AML-193 (cell line): ENCODE measurements at regions not wholly inside any gene's neighbourhood (a gene's known extent, or its start where the extent isn't known, plus 50 kb on each side); places are given as distances from the start of the nearest gene placed in this dataset.

ENCODE experiments used
- DNase-seq, 2 experiments: peaks; one replicate each; lab custom pipeline; 2025; lab: John Stamatoyannopoulos, UW

GRCh38 chr1:234554218-234554697 lies 55.7 kb downstream of the IRF2BP2 start:
- DNase-seq = no peak

DNA sequence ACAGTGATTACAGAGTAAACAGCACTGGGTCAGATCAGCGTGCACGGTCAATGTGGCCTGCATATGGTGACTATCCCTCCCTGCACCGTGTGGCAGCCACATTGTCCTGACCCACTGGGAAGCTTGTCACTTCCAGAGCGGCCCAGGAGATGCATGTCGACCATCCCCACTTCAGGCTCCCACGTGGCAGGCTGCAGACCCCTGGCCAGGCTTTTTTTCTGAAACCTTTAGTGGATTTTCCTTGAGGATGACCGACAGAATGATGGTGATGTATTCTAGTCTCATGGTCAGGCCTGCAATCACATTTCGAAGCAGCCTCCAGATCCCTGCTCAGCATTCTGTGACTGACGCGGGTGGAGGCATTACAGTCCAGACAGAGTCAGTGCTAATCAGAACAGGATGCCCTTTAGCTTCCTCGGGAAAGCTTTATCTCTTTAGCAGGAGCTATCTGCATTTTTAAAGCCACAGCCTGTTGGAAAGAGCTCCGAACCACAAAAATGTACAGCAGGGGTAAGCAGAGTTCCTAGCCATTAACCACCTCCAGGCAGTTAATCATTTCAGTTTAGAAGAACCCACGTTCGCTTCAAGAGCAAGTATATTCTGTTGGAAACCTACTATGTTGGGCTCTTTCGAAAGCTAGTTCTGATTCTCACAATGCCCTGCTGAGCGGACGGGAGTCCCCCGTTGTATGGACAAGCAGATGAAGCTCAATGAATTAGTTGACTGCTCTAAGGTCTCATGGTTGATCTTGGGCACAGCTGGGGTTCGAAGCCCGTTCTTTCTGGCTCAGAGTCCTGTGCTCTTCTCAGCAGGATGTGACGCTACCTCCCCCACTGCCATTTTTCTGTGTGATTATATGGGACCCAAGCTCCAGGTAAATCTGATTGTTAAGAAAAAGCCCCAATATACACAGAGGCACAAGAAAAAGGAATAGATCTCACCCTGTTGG lies 56.5 kb downstream of the IRF2BP2 start:
- no peak for DNase-seq

DNA sequence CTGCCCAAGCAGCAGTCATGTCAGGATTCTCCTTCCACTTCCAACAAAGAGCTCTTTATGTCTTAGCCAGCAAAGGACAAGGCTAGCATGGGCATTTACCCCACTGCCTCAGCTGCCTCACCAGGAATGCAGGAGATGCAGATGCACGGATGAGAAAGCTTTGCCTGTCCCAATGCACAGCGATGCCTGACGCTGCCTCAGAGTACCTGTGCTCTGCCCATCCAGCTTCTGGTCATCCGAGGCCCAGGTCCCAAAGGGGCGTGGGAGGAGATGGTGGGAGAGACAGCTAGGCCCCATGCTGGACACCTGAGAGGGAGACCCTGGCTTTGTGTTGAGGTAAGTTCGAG lies 59.0 kb downstream of the IRF2BP2 start:
- DNase-seq = no peak

GRCh38 chr1:234550341-234551031 lies 59.5 kb downstream of the IRF2BP2 start:
- DNase-seq = no peak

DNA sequence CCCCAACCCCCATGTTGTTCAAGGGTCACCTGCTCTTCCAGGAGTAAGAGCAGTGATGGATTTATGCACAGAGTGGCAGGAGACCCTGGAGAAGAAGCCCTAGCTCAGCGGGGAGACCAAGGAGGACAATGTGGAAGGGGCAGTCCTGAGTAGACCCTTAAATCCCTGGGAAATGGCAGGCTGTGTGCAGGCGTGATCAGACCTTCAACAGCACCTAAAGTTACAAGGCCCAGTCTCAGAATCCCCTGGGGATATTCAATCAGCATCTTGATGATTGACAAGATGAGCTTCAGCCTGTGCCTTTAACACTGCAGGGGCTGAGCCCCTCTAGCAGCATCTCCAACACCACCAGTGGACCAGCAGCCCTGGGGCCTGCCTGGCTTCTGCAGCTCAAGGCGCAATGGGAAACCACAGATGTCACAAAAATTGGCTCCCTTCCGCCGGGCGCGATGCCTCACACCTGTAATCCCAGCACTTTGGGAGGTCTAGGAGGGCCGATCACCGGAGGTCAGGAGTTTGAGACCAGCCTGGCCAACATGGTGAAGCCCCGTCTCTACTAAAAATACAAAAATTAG lies 60.4 kb downstream of the IRF2BP2 start:
- DNase-seq = no peak

- DNase-seq = no peak
Measured at GRCh38 chr1:234546890-234547788, 62.8 kb downstream of the IRF2BP2 start.

GRCh38 chr1:234546387-234546704 lies 63.6 kb downstream of the IRF2BP2 start:
- no peak for DNase-seq

DNA sequence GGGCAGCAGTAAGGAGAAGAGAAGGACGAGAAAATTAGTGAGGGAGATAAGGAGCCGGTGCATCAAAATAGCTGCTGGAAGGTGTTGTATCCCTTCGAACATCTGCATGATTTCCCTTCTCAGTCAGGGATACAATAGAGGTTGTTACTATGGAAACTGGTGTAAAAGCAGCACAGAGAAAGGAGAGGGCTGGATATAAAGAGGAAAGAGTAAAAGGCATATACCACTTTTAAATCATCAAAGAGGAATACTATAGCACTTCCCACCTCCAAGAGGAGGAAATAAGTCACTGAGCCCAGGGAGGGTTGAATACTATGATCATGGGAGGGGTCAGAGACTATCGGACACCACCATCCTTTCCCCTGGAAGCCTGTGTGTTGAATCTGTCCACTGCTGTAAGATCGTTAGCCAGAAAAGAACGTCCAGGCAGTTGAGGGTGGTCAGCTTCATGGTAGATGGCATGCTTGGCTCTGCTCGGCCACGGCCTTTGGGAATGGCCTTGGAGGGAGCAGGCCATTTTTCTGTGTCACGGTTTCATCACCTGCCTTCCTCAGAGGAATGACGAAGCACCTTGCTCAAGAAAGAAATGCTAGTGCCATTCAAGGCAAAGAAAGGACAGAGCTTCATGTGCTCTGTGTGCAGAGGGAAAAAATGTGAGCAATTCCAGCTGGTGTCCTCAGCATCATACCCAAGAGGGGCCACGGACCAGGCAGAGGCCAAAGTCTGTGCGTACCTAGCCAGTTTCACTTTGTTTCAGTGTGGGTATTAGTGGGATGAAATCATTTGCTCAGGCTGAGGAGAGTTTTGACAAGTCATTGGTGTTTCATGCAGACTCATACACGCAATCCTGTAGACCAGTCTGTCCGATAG lies 64.2 kb downstream of the IRF2BP2 start:
- no peak for DNase-seq

- no peak for DNase-seq
Measured at GRCh38 chr1:234544087-234544579, 65.2 kb upstream of the TARBP1 start.

DNA sequence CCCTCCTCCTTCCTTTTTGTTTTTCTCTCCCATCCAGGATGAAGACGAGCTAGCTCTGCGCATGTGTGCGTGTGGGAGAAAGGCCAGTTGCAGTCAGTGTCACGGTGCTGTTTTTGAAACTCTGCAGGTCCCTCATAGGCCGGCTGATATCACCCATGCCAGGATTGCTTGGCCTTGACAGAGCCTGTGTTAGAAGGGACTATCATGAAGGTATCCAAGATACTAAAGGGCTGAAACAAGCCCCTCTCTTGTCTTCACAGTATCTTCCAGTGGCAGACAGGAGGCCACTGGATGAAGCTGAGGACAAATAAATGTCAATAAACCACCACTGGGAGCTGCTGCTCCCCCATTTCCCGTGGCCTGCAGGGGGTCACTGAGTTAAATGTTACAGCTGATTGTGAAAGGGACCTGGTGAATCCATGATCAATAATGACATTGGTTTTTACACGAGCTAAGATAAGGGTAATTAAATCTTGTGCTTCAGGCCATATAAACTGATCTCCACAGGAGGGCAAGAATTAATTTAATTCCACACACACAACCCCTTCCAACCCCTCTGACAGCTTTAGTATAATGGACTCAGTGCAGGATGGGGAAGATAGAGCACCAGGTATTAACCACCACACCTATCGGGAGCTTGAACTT lies 64.6 kb upstream of the TARBP1 start:
- DNase-seq = no peak

DNA sequence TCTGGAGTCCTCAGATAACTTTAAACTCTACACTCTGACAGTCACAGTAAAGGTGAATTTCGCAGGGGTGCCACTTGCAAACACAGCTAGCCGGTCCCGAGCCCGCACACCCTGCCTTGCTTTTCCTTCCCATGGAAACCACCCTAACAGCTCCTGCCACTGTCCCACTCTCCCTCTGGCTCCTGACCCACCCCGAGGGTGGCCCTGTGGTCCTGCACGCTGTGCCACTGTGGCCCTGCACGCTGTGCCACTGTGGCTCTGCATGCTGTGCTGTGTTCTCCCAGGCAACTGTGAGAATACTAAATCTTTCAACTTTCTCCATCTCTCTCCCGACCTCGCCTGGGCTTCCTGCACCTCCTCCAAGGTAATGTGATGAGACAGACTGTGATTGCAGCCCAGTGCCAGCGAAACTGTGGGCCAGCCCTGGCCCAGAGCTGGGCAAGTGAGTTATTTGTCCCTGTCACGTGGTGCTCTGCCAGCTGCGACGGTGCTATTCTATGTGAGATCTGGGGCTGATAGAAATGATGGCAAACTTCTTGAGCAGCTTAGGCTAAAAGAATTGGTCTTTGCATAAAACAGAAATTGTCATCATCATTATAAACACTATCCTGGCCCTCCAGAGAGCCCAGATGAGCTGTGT lies 63.4 kb upstream of the TARBP1 start:
- no peak for DNase-seq

DNA sequence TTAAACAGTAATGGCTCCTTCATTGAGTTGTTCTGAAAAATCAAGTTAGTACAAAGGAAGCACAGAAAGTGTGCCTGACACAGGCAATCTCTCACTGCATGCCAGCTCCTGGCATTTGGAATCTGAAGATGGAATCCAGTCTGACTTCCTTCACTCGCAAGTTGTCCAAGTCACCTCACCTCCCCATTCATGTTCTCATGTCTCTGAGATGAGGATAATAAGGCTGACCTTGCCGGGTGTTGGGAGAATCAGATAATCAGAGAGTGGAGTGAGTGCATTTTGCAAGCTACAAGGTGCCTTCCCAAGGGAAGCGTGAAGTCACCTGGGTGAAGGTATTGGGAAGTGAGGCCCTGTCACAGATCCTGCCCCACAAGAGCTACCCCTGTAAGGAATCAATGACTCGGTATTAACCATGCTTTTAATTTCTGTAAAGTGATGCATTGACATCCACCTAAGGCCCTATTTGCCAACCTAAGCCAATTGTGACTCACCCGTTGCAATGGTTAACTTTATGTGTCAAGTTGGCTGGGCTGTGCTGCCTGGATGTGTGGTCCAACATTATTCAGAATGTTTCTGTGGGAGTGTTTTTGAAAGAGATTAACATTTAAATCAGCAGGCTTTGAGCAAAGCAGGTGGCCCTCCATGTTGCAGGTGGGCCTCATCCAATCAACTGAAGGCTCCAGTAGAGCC lies 62.5 kb upstream of the TARBP1 start:
- DNase-seq = no peak

- DNase-seq = no peak
Measured at GRCh38 chr1:234540404-234540762, 61.4 kb upstream of the TARBP1 start.

GRCh38 chr1:234539666-234540403 lies 60.9 kb upstream of the TARBP1 start:
- DNase-seq = no peak

- DNase-seq = no peak
Measured at GRCh38 chr1:234538930-234539649, 60.1 kb upstream of the TARBP1 start.

DNA sequence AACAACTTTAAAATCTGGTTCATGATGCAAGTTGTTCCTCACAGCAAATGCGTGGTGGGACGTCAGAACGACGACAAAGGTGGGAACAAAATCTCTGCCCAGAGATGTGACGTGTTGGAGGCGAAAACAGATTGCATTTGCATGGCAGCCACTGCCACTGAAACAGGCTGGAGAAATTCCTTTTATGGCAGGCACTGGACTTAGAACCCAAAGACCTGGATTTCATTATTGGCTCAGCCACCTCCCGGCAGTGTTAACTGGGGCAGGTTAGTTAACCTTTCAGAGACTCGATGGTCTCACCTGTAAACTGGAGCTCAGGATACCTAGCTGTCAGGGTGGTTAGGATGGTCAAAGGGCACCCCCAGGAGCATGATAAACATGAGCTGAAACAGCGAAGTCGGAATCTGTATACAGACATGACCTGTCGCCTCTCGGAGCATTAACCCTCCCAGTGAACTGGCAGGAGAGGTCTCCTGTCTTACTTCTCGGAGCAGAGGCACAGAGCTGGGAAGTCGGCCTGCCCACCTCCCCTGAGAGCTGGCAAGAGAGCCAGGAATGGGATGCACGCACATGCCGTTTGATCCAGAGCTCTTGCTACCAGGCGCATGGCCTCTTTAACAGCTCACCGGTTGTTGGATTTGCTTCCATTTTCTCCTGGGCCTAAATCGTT lies 59.2 kb upstream of the TARBP1 start:
- DNase-seq = no peak

DNA sequence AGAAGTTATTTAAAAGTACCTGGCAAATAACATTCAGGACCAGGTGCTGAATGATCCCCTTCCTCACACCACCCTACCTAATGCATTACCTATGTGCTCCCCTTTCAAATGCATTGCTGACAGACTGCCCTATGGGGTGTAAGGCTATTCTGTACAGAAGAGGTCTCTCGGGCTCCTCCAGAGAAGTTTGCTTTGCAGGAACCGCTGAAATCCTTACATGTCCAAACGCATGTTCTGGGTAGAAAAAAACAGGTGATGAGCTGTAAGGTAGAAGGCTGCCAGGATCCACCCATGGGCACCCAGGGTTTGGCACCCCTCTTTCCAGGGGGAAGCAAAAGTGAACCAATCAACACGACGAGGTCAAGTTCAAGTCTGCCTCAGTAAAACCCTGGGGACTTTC lies 58.3 kb upstream of the TARBP1 start:
- DNase-seq = no peak
